Brain pericyte (primary cell): ENCODE measurements at regions not wholly inside any gene's neighbourhood (a gene's known extent, or its start where the extent isn't known, plus 50 kb on each side); places are given as distances from the start of the nearest gene placed in this dataset.

Source experiments
- DNase-seq: peaks from one replicate; pipeline ENCODE4 v3.0.0-alpha.2; 2012; ENCODE audit warnings: low read depth, low spot score

DNA sequence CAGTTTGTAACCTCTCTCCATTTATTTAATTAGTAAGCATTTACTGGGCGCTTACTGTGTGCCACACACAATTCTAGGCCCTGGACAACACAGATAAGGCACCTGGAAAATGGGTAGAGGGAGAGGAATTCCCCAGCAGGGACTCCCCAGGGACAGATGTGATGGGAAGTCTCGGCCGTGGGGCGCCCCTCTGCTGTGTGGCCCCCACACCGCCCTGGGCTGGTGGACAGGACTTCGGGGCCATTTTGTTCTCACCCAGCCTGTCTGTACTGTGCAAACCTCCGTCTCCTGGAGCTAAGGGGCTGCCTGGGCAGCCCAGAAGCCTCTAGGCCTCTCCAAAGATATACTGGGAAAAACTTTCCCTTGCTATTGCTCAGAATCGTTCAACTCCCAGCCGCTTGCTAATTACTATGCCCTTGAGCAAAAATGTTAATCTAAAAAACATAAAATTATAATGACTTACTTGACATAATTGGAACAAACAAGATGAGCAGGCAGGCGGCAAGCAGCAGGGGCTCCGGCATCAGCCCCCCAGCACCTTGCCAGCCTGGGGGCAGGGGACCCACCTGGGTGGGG lies 64.4 kb upstream of the NCOR2 start:
- DNase-seq, result no peak

DNA sequence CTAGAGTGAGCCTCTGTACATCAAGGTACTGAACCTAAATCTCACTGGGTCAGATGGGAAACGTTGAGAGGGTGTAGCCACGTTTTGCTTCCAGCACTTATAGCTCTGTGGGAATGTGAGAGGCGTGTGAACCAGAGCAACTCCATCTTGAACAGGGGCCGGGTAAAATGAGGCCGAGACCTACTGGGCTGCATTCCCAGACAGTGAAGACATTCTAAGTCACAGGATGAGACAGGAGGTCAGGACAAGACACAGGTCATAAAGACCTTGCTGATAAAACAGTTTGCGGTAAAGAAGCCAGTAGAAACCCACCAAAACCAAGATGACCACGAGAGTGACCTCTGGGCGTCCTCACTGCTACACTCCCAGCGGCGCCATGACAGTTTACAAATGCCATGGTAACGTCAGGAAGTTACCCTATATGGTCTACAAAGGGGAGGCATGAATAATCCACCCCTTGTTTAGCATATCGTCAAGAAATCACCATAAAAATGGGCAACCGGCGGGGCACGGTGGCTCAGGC lies 63.4 kb upstream of the NCOR2 start:
- DNase-seq, result no peak

- no peak for DNase-seq
Observed at GRCh38 chr12:124629789-124630480, 62.5 kb upstream of the NCOR2 start.

GRCh38 chr12:124629117-124629516 lies 61.7 kb upstream of the NCOR2 start:
- no peak for DNase-seq

GRCh38 chr12:124627956-124628355 lies 60.5 kb upstream of the NCOR2 start:
- no peak for DNase-seq

GRCh38 chr12:124626971-124627411 lies 59.6 kb upstream of the NCOR2 start:
- DNase-seq, result peak; percentile 83

DNA sequence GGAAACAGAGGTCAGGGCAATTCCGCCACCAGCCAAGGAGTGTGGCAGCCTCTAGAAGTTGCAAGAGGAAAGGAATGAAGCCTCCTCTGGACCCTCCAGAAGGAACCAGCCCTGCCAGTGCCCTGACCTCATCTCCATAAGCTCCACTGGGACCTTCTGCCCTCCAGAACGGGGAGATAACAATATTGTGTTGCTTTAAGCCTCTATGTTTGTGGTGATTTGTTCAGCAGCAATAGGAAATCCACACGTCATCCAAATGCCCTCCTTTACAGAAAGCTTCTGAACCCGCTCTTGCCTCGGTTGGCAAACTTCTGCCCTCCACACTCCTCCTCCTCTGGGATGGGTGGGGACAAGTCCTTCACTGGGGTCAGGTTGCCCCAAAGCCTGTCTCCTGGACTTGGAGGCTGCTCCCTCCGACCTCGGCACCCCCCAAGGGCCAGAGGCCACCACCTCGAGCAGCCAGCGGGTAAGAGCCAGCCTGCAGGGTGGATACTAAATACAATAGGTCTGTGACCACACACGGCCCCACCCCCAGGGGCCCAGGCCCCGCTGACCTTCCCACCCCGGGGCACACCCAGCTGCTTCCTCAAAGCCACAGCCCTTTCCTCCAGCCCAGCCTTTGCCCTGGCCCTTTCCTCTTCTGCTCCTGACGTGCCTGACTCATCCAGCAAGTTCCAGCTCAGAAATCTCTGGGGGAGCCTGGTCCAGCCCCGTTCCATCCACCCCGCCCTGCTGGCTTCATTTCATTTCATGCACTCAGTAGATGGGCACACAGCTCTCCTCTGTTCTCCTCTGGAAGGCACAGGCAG lies 58.7 kb upstream of the NCOR2 start:
- DNase-seq, result peak; percentile 67

DNA sequence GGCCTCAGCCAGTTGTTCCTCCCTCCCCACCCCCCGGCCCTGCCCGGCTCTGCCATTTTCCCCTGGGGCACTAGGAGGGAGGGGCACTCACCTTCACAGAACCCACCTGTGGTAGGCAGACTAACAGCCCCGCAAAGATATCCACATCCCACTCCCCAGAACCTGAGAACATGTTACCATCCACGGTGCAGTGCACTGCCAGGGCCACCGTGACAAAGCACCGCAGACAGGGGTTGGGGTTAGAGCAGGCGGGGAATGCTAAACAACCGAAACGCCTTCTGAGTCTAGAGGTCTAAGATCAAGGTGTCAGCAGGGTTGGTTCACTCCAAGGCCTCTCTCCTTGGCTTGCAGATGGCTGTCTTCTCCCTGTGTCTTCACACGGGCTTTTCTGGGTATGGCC lies 57.4 kb upstream of the NCOR2 start:
- no peak for DNase-seq

DNA sequence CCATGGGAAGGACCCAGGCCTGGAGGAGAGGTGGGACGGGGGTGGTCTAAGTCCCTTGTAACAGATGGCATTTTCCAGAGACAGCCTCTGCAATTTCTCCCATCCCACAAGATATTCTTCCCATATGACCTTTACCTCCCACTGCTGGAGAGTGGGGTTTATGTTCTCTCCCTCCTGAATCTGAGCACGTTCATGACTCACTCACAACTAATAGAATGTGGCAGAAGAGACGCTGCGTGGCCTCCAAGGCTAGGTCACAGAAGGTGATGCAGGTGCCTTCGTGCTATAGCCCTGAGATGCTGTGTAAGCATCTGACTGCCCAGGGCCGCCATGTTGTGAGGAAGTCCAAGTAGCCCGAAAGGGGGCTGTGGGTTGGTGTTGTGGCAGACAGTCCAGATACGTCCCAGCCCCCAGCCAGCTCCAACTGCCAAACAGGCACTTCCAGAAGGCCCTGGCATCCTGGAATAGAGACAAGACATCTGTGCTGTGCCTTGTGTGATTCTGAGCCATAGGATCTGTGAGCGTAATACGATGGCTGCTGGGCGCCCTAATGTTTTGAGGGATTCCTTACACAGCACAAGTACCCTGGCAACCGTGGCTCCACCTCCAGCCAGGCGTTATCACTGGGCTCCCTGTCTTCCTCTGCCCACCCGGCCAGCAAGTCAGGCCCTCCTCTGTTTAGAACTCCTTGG lies 56.1 kb upstream of the NCOR2 start:
- no peak for DNase-seq

DNA sequence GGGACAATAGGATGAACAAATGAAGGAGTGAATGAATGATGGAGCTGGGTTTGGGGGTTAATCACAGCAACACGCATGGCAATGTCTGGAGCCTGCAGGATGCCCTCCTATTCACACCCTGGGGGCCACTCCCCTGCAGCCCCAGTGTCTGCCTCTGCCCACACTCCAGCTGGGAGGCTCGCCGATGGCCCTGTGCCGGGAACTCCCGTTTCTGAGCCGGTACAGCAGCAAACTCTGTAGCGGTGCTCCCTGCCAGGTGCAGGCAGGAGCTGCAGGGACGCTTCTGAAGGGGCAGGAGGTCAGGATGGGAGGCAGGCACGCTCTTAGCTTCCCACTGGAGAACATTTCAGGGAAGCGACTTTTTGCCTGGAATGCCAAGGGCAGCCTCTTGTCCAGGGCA lies 55.4 kb upstream of the NCOR2 start:
- DNase-seq, result no peak

DNA sequence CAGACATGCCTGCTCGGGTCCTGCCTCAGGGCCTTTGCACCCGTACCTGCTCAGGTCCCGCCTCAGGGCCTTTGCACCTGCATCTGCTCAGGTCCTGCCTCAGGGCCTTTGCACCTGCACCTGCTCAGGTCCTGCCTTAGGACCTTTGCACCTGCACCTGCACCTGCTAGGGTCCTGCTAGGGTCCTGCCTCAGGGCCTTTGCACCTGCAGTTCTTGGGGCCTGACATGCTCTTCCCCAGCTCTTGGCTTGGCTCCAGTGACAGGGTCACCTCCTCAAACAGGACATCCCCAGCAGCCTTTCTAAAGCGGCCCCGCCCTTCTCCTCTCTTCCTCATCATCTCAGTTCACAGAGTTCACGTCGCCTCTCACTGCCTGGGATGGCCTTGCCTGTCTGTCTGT lies 54.9 kb upstream of the NCOR2 start:
- no peak for DNase-seq

DNA sequence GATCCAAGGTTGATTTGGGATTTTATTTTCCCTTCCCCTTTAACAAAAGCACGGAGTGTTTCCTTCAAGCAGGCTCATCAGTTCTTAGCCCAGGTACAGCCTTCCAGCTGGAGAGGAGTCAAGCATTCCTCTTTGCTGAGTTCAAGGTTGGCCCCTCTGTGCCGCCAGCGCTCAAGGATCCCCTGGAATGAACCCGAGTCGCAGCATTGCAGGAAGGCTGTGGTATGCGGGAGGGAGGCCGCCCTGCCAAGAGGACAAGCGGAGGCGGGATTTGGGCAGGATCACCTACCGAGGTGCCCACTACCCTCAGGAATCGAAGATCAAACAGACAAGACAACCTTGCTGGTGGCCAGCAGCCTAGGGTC lies 53.9 kb upstream of the NCOR2 start:
- DNase-seq, result no peak

DNA sequence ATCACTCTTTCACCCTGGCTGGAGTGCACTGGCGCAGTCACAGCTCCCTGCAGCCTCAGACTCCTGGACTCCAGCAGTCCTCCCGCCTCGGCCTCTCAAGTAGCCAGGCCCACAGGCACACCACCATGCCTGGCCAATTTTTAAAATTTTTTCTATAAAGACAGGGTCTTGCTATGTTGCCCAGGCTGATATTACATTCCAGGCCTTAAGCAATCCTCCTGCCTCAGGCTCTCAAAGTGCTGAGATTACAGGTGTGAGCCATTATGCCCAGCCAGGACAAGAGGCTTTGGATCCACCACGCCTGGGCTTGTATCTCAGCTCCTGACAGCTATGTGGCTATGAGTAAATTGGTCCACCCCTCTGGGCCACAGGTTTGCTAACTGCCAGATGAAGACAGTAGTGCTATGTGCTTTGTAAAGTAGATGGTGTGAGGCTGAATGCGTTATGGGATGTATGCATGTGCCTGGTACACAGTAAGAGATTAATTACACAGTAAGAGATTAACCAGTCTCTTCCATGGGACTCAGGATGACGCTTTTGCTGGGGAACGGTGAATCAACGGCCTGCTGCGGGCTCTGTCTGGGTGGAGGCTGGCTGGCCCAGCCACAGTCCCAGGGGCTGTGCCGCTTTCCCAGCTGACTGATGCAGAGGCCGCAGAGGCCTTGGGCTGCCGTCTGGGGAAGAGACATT lies 53.3 kb upstream of the NCOR2 start:
- DNase-seq, result no peak

DNA sequence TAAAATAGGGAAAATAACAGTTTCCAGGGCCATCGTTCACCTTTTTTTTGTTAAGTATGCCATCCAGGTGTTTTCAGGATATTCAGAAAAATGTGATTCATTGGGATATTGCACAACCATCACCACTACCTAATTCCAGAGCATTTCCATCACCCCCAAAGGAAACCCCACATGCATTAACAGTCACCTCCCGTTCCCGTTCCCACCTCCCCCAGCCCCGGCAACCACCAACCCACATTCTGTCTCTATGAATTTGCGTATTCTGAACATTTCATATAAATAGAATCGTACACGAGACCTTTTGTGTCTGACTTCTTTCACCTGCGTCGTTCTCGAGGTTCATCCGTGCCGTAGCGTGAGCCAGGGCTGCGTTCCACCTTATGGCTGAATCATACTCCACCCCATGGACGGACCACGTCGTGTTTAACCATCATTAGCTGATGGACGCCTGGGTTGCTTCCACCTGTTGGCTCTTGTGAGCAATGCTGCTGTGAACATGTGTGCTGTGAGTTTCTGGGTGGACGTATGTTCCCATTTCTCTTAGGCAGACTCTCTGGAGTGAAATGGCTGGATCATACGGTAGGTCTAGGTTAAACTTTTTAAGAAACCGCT lies 51.0 kb upstream of the NCOR2 start:
- no peak for DNase-seq

DNA sequence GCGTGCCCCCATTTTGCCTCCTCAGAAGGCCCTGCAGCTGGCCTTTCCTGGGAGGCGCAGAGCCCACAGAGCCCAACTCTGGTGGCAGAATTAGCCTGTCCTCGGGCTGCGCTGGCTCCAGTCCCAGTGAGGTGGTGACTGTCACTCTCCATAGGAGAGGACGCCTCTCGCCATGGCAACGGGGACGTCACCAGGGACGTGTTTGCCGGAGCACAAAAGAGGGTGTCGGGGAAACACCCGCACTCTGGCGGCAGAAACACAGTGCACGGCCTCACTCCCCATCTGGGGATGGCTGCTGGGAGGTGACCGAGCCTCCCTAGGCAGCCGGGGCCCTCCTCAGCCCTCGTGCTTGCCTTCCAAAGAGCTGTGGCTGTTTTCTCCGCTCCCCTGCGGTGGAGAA lies 50.2 kb upstream of the NCOR2 start:
- DNase-seq, result no peak
